ENCODE measurements at regions not wholly inside any gene's neighbourhood (a gene's known extent, or its start where the extent isn't known, plus 50 kb on each side); places are given as distances from the start of the nearest gene placed in this dataset.

DNA sequence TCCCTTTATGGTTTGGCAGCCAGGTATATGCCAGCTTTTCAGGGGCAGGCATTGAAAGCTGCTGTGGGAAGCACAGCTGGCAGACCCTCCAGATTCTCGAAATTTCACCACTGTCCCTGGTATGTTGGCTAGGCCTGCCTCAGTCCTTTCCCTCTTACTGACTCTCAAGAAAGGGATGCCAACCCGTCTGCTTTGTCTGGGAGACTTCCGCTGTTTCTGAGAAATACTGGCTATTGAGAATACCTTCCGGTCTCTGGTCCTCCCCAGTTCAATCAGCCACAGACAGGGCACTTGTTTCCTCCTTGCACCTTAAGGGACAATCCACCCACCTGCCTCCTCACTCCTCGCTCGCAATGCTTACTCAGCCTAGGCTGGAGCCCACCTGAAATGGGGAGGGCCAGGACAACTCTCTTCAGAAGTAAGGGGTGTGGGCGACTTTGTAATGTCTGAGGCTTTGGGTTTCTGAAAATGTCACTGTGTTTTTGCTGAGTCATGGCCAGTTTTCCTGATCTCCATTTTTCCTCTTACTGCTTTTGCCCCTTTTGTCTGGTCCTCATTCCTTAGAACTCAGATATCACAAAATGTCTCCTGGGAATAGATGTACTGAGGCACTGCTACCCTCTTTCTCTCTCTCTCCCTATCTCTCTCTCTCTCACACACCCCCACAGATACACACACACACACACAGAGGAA, 571.1 kb downstream of the TNS1 start (continued):
- TF ChIP-seq, protein P1, sequence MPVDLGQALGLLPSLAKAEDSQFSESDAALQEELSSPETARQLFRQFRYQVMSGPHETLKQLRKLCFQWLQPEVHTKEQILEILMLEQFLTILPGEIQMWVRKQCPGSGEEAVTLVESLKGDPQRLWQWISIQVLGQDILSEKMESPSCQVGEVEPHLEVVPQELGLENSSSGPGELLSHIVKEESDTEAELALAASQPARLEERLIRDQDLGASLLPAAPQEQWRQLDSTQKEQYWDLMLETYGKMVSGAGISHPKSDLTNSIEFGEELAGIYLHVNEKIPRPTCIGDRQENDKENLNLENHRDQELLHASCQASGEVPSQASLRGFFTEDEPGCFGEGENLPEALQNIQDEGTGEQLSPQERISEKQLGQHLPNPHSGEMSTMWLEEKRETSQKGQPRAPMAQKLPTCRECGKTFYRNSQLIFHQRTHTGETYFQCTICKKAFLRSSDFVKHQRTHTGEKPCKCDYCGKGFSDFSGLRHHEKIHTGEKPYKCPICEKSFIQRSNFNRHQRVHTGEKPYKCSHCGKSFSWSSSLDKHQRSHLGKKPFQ (CRISPR knock-in tag; IDR thresholded peaks at IDR 0.05; ENCODE audit: insufficient replicate concordance), result no peak

DNA sequence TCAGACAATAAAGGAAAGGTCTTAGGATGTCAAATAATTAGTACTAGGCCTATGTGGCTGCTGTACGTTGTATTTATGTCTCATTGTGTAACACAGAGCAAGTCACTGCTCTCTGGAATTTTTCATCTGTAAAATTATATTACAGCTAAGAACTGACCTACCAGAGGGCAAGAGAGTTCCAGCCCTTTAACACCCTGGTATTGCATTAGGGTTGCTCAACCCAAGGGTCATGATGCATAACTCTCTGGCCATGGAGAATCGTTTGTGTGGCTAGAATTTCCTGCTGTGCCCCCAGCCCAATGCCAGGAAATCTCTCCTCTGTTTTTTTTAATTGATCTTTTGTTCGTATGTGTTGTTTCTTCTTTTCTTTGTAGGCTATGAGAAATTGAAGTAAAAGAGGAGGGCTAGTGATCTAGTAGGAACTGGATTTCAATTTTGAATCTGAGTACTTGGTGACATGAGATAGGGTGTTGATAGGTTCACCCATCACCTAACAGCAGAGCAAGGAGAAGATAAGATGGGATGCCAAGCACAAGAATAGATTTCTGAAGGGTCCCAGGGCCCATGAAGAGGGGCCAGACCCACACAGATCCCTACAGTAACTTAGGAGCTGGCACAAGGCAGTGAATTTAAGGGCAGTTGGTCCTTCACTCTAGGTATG, 571.2 kb upstream of the TNP1 start:
- ATAC-seq (no peak), FAIRE-seq (no peak), DNase-seq (ENCODE audit: low spot score) (no peak)
- ChIA-PET POLR2A (no interaction called here), CTCF (ENCODE audit: low intra/inter-chr PET ratio, low total read pairs) (no interaction called here)
- no peaks in the 10 kb centered on the region for H3K27me3 ChIP-seq (ENCODE audit: control insufficient read depth in 1 of 2, insufficient read depth in 2 of 2, low read length in 2 of 2)
- WGBS (ENCODE audit: low lambda C conversion rate), result 27% methylated on average over 3 of the region's 3 CpGs
- no peaks in the 10 kb centered on the region for H3K79me2 ChIP-seq (ENCODE audit: insufficient read depth, low read length)
- H3K4me3 ChIP-seq (replicated peaks in 1 of 3; ENCODE audit: insufficient read depth in 1 of 3, low read depth in 2 of 3, low read length in 3 of 3), result no peak overlapping the region
- H2AFZ ChIP-seq (ENCODE audit: low read length), result no peak overlapping the region
- no peak overlapping the region for H3K9ac ChIP-seq (ENCODE audit: insufficient read depth, low read depth, low read length)
- TF ChIP-seq ZNF776 (CRISPR knock-in tag; IDR thresholded peaks at IDR 0.05) (no peak), CEBPB (IDR thresholded peaks at IDR 0.05; ENCODE audit: borderline replicate concordance, low read depth, low read length) (peak; percentile 68; the same call in 1 of the 2 replicates)
- intact Hi-C loops (cut with micrococcal nuclease; ENCODE audit: unreplicated experiment) (no loop called here), in situ Hi-C loops (cut with HindIII; ENCODE audit: extremely low pct_ligation_motif_present, low pct_unique_long_range_greater_than_20kb) (no loop called here)
- H3K4me2 ChIP-seq (ENCODE audit: low read depth, low read length), result no peak overlapping the region
- H3K36me3 ChIP-seq (replicated peaks in 1 of 2; ENCODE audit: control insufficient read depth in 1 of 2, insufficient read depth in 2 of 2, low read length in 2 of 2), result no peaks in the 10 kb centered on the region
- H3K9me3 ChIP-seq (ENCODE audit: low read length), result no peaks in the 10 kb centered on the region
- peaks cover 6% of the 10 kb centered on the region for H3K4me1 ChIP-seq (ENCODE audit: insufficient read depth, low read length)
- H4K20me1 ChIP-seq (ENCODE audit: insufficient read depth, low read length), result no peaks in the 10 kb centered on the region
- H3K27ac ChIP-seq (ENCODE audit: extremely low read length, insufficient read depth, low read length), result no peak overlapping the region
- no TSS peak for BruUV-seq (replicated peaks)
